ENCODE measurements at regions not wholly inside any gene's neighbourhood (a gene's known extent, or its start where the extent isn't known, plus 50 kb on each side); places are given as distances from the start of the nearest gene placed in this dataset.

DNA sequence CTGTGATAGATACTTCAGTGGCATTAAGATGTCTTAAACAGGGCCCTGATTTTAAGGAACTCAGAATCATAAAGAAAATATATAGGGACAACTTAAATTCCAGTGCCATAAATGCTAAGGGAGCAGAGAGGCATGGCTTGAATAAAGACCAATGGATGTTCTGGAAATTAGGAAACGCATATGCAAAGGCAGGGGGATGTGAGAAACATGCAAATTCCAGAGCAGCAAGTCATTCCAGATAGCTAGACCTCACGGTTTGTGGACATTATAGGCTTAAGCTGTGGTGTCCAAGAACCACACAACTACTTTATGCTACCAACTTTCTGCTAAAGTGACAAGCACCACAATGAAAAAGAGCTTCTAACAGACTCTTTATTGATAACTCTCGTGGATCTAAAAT, 132.6 kb upstream of the ANK2 start:
- TF ChIP-seq, protein P1, sequence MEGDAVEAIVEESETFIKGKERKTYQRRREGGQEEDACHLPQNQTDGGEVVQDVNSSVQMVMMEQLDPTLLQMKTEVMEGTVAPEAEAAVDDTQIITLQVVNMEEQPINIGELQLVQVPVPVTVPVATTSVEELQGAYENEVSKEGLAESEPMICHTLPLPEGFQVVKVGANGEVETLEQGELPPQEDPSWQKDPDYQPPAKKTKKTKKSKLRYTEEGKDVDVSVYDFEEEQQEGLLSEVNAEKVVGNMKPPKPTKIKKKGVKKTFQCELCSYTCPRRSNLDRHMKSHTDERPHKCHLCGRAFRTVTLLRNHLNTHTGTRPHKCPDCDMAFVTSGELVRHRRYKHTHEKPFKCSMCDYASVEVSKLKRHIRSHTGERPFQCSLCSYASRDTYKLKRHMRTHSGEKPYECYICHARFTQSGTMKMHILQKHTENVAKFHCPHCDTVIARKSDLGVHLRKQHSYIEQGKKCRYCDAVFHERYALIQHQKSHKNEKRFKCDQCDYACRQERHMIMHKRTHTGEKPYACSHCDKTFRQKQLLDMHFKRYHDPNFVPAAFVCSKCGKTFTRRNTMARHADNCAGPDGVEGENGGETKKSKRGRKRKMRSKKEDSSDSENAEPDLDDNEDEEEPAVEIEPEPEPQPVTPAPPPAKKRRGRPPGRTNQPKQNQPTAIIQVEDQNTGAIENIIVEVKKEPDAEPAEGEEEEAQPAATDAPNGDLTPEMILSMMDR (IDR thresholded peaks at IDR 0.05): no peak
- TF ChIP-seq EZH2 (IDR thresholded peaks at IDR 0.05; ENCODE audit: borderline replicate concordance, insufficient read depth, low read depth, low read length, poor library complexity, severe bottlenecking): no peak

Measured in B cell (primary cell).